Ovary (tissue), 7 donors: ENCODE measurements at regions not wholly inside any gene's neighbourhood (a gene's known extent, or its start where the extent isn't known, plus 50 kb on each side); places are given as distances from the start of the nearest gene placed in this dataset.

ENCODE experiments used
- DNase-seq, 5 donors: peaks; one replicate each; pipeline ENCODE4 v3.0.0-alpha.2; 2019 to 2020
- H3K27ac ChIP-seq, 2 donors: fragments of 200-600 bp; one replicate each; pipeline versions ENCODE4 v1.5.1 to v1.8.0; 2019 to 2022
- H3K27me3 ChIP-seq: fragments of 200-600 bp; one replicate; pipeline ENCODE4 v1.8.0; 2022
- H3K36me3 ChIP-seq: fragments of 200-600 bp; sonication (generic); one replicate; pipeline ENCODE4 v1.5.1; 2019
- H3K4me1 ChIP-seq: one replicate; pipeline ENCODE4 v1.8.1; 2013; ENCODE audit warnings: mild to moderate bottlenecking, moderate library complexity; ENCODE audit not compliant: insufficient read depth
- H3K4me3 ChIP-seq: fragments of 200-600 bp; sonication (generic); one replicate; pipeline ENCODE4 v1.5.1; 2017
- H3K9me3 ChIP-seq, 2 donors: fragments of 200-600 bp in 1 of 2; sonication (generic) in 1 of 2; one replicate each; pipeline versions ENCODE4 v1.5.1 to v1.8.1; 2013 to 2019; ENCODE audit warnings: mild to moderate bottlenecking in 1 of 2, moderate library complexity in 1 of 2
- EP300 ChIP-seq: sonication (generic); formaldehyde crosslinking; IDR thresholded peaks from one replicate; pipeline ENCODE4 v1.6.1; 2017; ENCODE audit warnings: antibody characterized with exemption
- POLR2A ChIP-seq: fragments of 450-650 bp; IDR thresholded peaks from one replicate; pipeline ENCODE4 v1.6.1; 2017; ENCODE audit warnings: antibody characterized with exemption, mild to moderate bottlenecking, moderate library complexity
- WGBS, 3 donors: extraction: QIAGEN DNeasy Blood & Tissue Kit in 1 of 3; methylation state at CpG; one replicate each; pipeline versions ENCODE4 v1.1.5 to v1.1.7; 2013 to 2017; 5-methylcytosine and 5-hydroxymethylcytosine counted together
- intact Hi-C, 4 donors: fragments of 100-400 bp; cut with DNase I; formaldehyde crosslinking; loops; one replicate each; pipeline versions ENCODE4 v1.11.0 to v1.15.1; 2022 to 2023
- TF ChIP-seq, protein P1 (sequence below), 3 donors: fragments of 450-650 bp in 2 of 3; fragments of 200-600 bp in 1 of 3; IDR thresholded peaks; one replicate each; pipeline versions ENCODE4 v1.5.1 to v1.8.0; 2016 to 2022; ENCODE audit warnings: antibody characterized with exemption in 3 of 3, mild to moderate bottlenecking in 1 of 3
- donor health status: DM: no; HTN: no; CAD: no; lungs with moderate emphysema.
- donor health status: DM: no; HTN: no; CAD: no.
- donor health status: Bipolar disorder and iron deficiency.
- donor health status: DM: no; HTN: no; CAD: no.
- donor health status: DM: yes; HTN: yes; CAD: no.

DNA sequence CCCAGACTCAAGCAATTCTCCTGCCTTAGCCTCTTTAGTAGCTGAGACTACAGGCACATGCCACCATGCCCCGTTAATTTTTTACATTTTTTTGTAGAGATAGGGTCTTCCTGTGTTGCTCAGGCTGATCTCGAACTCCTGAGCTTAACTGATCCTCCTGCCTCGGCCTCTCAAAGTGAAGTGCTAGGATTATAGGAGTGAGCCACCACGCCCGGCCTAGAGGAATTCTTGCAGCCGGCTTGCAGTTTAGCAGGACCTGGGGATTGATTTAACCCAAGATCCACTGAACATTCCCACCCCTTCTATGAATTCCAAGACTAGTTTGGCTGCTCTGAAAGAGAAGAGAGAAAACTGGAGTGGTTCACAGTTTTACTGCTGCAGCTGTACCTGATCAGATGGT, 63.3 kb upstream of the TNRC6B start:
- intact Hi-C loops = no loop called here
- DNase-seq = peak in 2 of 5 donors; percentile 23 to 29
- H3K27ac ChIP-seq = no peak overlapping the region
- no peaks in the 10 kb centered on the region for H3K9me3 ChIP-seq
- WGBS, 3 donors = 22 to 39% (median 24%) methylated on average over 6 of the region's 6 CpGs
- H3K27me3 ChIP-seq = no peaks in the 10 kb centered on the region
- H3K4me1 ChIP-seq = peaks cover 23% of the 10 kb centered on the region
- TF ChIP-seq, protein P1, sequence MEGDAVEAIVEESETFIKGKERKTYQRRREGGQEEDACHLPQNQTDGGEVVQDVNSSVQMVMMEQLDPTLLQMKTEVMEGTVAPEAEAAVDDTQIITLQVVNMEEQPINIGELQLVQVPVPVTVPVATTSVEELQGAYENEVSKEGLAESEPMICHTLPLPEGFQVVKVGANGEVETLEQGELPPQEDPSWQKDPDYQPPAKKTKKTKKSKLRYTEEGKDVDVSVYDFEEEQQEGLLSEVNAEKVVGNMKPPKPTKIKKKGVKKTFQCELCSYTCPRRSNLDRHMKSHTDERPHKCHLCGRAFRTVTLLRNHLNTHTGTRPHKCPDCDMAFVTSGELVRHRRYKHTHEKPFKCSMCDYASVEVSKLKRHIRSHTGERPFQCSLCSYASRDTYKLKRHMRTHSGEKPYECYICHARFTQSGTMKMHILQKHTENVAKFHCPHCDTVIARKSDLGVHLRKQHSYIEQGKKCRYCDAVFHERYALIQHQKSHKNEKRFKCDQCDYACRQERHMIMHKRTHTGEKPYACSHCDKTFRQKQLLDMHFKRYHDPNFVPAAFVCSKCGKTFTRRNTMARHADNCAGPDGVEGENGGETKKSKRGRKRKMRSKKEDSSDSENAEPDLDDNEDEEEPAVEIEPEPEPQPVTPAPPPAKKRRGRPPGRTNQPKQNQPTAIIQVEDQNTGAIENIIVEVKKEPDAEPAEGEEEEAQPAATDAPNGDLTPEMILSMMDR (IDR thresholded peaks at IDR 0.05) = no peak
- TF ChIP-seq POLR2A (no peak), EP300 (no peak)
- H3K36me3 ChIP-seq = no peaks in the 10 kb centered on the region
- no peak overlapping the region for H3K4me3 ChIP-seq

DNA sequence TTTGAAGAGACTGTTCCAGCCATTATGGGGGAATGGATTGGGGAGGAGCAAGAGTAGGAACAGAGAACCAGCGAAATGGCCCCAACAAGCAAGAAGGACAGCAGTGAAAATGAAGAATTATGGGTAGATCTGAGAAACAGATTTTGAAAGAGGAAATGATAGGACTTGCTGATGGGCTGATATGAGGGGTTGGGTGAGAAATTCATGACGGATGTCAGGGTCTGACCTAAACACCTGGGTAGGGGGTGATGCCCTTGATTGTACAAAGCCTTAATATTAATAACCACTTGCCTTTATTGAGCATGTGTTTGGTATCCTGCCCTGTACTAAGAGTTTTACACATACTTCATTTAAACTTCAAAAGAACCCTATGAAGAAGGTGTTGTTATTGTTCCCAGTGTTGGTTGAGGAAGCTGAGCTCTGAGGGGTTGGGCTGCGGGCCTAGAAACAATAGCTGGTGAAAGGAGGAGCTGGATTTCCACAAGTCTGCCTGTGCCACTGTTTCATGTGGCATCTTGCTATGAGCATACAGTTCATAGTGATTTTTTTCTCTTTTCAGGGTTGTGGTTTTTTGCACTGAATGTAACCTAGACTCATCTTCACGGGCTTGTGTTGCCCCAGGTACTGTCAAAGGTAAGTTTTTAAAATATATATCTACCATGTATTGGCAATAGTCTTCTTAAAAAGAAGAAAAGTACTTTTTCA, 61.1 kb upstream of the TNRC6B start:
- Histone ChIP-seq H3K27me3 (no peaks in the 10 kb centered on the region), H3K36me3 (no peaks in the 10 kb centered on the region), H3K4me3 (no peak overlapping the region), H3K27ac (no peak overlapping the region), H3K4me1 (peaks cover 25% of the 10 kb centered on the region), H3K9me3 (no peaks in the 10 kb centered on the region)
- 95 to 97% (median 95%) methylated on average over 4 of the region's 4 CpGs for WGBS, 3 donors
- no peak for DNase-seq
- no peak for TF ChIP-seq POLR2A
- TF ChIP-seq, protein P1 (IDR thresholded peaks at IDR 0.05) = no peak
- no peak for TF ChIP-seq EP300
- intact Hi-C loops = no loop called here

DNA sequence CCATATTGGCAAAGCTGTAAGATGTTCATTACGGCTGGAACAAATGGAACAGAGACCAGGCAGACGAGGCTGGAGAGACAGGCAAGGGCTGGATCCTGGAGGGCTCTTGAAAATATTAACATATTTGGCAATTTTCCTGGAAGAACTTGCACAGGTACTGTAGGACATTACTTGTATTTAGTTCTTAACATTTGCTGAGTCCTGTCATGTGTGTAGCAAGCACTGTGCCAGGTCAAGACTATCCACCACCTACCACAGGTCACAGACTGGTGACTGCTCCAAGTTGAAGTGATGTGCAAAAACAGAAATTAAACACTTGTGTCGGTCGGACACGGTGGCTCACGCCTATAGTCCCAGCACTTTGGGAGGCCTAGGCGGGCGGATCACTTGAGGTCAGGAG, 58.7 kb upstream of the TNRC6B start:
- no peaks in the 10 kb centered on the region for H3K27me3 ChIP-seq
- TF ChIP-seq, protein P1 (IDR thresholded peaks at IDR 0.05) = no peak
- TF ChIP-seq POLR2A (no peak), EP300 (no peak)
- H3K9me3 ChIP-seq = no peaks in the 10 kb centered on the region
- no peak overlapping the region for H3K27ac ChIP-seq
- H3K4me3 ChIP-seq = no peak overlapping the region
- 97 to 100% (median 97%) methylated on average over 8 of the region's 8 CpGs for WGBS, 3 donors
- no peaks in the 10 kb centered on the region for H3K36me3 ChIP-seq
- peaks cover 23% of the 10 kb centered on the region for H3K4me1 ChIP-seq
- intact Hi-C loops = no loop called here
- DNase-seq = no peak

DNA sequence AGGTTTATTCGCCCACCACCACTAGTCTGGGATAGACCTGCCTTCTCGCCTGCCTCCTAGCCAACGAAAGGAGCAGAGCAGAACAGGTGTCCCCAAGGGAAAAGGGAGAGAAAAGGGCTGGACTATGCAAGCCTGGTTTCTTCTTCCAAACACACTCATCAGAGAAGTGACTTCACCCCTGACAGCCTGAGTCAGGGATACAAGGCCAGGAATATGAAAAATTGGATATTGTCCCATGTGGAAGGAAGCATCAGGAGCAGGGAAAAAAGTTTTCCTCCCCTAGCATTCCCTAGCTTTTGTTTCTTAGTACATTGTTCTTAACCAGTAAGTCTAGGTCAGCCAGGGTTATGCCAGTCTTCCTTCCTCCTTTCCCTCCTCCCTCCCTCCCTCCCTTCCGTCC, 56.9 kb upstream of the TNRC6B start:
- H3K27ac ChIP-seq = no peak overlapping the region
- no peaks in the 10 kb centered on the region for H3K9me3 ChIP-seq
- H3K4me1 ChIP-seq = peaks cover 13% of the 10 kb centered on the region
- H3K27me3 ChIP-seq = no peaks in the 10 kb centered on the region
- intact Hi-C loops = no loop called here
- no peak for DNase-seq
- TF ChIP-seq, protein P1 (IDR thresholded peaks at IDR 0.05) = no peak
- TF ChIP-seq EP300 (no peak), POLR2A (no peak)
- H3K36me3 ChIP-seq = no peaks in the 10 kb centered on the region
- 64 to 77% (median 69%) methylated on average over 4 of the region's 4 CpGs for WGBS, 3 donors
- H3K4me3 ChIP-seq = no peak overlapping the region
